ENCODE measurements at regions not wholly inside any gene's neighbourhood (a gene's known extent, or its start where the extent isn't known, plus 50 kb on each side); places are given as distances from the start of the nearest gene placed in this dataset.
"Not testable (repeated sequence)": the region's sequence is repeated elsewhere in the genome, so short reads cannot be mapped to it uniquely, and the experiment has no call there.

GRCh38 chr14:101666264-101666663 lies 95.2 kb upstream of the PPP2R5C start:
- H3K4me2 ChIP-seq, result no peak overlapping the region
- peaks cover 5% of the 10 kb centered on the region for H3K9me3 ChIP-seq (ENCODE audit: low read depth)
- H4K20me1 ChIP-seq (ENCODE audit: insufficient read depth, poor library complexity, severe bottlenecking), result no peaks in the 10 kb centered on the region
- H3K4me3 ChIP-seq, result no peak overlapping the region
- H3K4me1 ChIP-seq (ENCODE audit: insufficient read depth), result no peaks in the 10 kb centered on the region
- TF ChIP-seq CTCF (IDR thresholded peaks at IDR 0.05; ENCODE audit: poor library complexity) (no peak), EZH2phosphoT487 (IDR thresholded peaks at IDR 0.05; ENCODE audit: low read depth, severe bottlenecking, unreplicated experiment) (no peak), EZH2 (IDR thresholded peaks at IDR 0.05; ENCODE audit: borderline replicate concordance) (no peak)
- H3K27ac ChIP-seq, result no peak overlapping the region
- H3K9me2 ChIP-seq (replicated peaks; ENCODE audit: insufficient read depth), result no peaks in the 10 kb centered on the region
- H2AFZ ChIP-seq, result no peak overlapping the region
- H3K79me2 ChIP-seq, result no peaks in the 10 kb centered on the region
- WGBS (ENCODE audit: low lambda C conversion rate, missing lambda C conversion rate), result 93% methylated on average over 16 of the region's 16 CpGs
- no peak for DNase-seq (ENCODE audit: low spot score)
- no peaks in the 10 kb centered on the region for H3K36me3 ChIP-seq (replicated peaks; ENCODE audit: insufficient read depth, low read depth)
- H3K27me3 ChIP-seq, result peaks cover 5% of the 10 kb centered on the region

GRCh38 chr14:101669629-101670028 lies 91.9 kb upstream of the PPP2R5C start:
- Histone ChIP-seq H3K36me3 (replicated peaks; ENCODE audit: insufficient read depth, low read depth) (no peaks in the 10 kb centered on the region), H3K79me2 (no peaks in the 10 kb centered on the region), H3K9me2 (replicated peaks; ENCODE audit: insufficient read depth) (no peaks in the 10 kb centered on the region), H3K4me2 (no peak overlapping the region), H3K4me3 (no peak overlapping the region), H3K27ac (no peak overlapping the region), H3K4me1 (ENCODE audit: insufficient read depth) (no peaks in the 10 kb centered on the region), H3K9me3 (ENCODE audit: low read depth) (peaks cover 5% of the 10 kb centered on the region), H2AFZ (no peak overlapping the region), H4K20me1 (ENCODE audit: insufficient read depth, poor library complexity, severe bottlenecking) (no peaks in the 10 kb centered on the region), H3K27me3 (no peaks in the 10 kb centered on the region)
- DNase-seq (ENCODE audit: low spot score), result no peak
- TF ChIP-seq EZH2phosphoT487 (IDR thresholded peaks at IDR 0.05; ENCODE audit: low read depth, severe bottlenecking, unreplicated experiment) (no peak), CTCF (IDR thresholded peaks at IDR 0.05; ENCODE audit: poor library complexity) (no peak)

GRCh38 chr14:101673873-101674272 lies 87.6 kb upstream of the PPP2R5C start:
- Histone ChIP-seq H3K9me3 (ENCODE audit: low read depth) (peaks cover 5% of the 10 kb centered on the region), H3K4me1 (ENCODE audit: insufficient read depth) (no peaks in the 10 kb centered on the region), H3K79me2 (no peaks in the 10 kb centered on the region), H3K27ac (no peak overlapping the region), H3K9me2 (replicated peaks; ENCODE audit: insufficient read depth) (no peaks in the 10 kb centered on the region), H4K20me1 (ENCODE audit: insufficient read depth, poor library complexity, severe bottlenecking) (no peaks in the 10 kb centered on the region), H3K4me3 (no peak overlapping the region), H3K36me3 (replicated peaks; ENCODE audit: insufficient read depth, low read depth) (no peaks in the 10 kb centered on the region), H3K27me3 (no peaks in the 10 kb centered on the region), H3K4me2 (no peak overlapping the region), H2AFZ (no peak overlapping the region)
- 66% methylated on average over 5 of the region's 5 CpGs for WGBS (ENCODE audit: low lambda C conversion rate, missing lambda C conversion rate)
- TF ChIP-seq EZH2phosphoT487 (IDR thresholded peaks at IDR 0.05; ENCODE audit: low read depth, severe bottlenecking, unreplicated experiment) (no peak), EZH2 (IDR thresholded peaks at IDR 0.05; ENCODE audit: borderline replicate concordance) (no peak), CTCF (IDR thresholded peaks at IDR 0.05; ENCODE audit: poor library complexity) (no peak)
- no peak for DNase-seq (ENCODE audit: low spot score)

- not testable (repeated sequence) for H3K4me3 ChIP-seq; H3K79me2 ChIP-seq; H3K4me1 ChIP-seq (ENCODE audit: insufficient read depth); H3K27me3 ChIP-seq; H3K36me3 ChIP-seq (replicated peaks; ENCODE audit: insufficient read depth, low read depth); DNase-seq (ENCODE audit: low spot score); H2AFZ ChIP-seq; H3K9me3 ChIP-seq (ENCODE audit: low read depth); H3K4me2 ChIP-seq; H3K9me2 ChIP-seq (replicated peaks; ENCODE audit: insufficient read depth); H4K20me1 ChIP-seq (ENCODE audit: insufficient read depth, poor library complexity, severe bottlenecking); H3K27ac ChIP-seq
- 100% methylated on average over 1 of the region's 2 CpGs for WGBS (ENCODE audit: low lambda C conversion rate, missing lambda C conversion rate)
These were observed 85.7 kb upstream of the PPP2R5C start for GRCh38 chr14:101675835-101676234.

- not testable (repeated sequence) for DNase-seq (ENCODE audit: low spot score); H2AFZ ChIP-seq; H3K9me2 ChIP-seq (replicated peaks; ENCODE audit: insufficient read depth); H3K36me3 ChIP-seq (replicated peaks; ENCODE audit: insufficient read depth, low read depth); H3K4me2 ChIP-seq; H3K27ac ChIP-seq; H3K79me2 ChIP-seq; H3K4me3 ChIP-seq; H3K27me3 ChIP-seq; H3K9me3 ChIP-seq (ENCODE audit: low read depth); H3K4me1 ChIP-seq (ENCODE audit: insufficient read depth); H4K20me1 ChIP-seq (ENCODE audit: insufficient read depth, poor library complexity, severe bottlenecking)
- WGBS (ENCODE audit: low lambda C conversion rate, missing lambda C conversion rate), result 90% methylated on average over 11 of the region's 11 CpGs
These were observed 83.6 kb upstream of the PPP2R5C start for GRCh38 chr14:101677912-101678327.

Data from hepatocyte (in vitro differentiated cells).